ENCODE measurements at regions not wholly inside any gene's neighbourhood (a gene's known extent, or its start where the extent isn't known, plus 50 kb on each side); places are given as distances from the start of the nearest gene placed in this dataset.

GRCh38 chr1:238023137-238023536, 132.4 kb upstream of the ZP4 start:
- no peak for DNase-seq (ENCODE audit: low spot score)
- no peak for TF ChIP-seq CTCF (IDR thresholded peaks at IDR 0.05; ENCODE audit: extremely low read depth, insufficient read depth, missing control alignments)
- in situ Hi-C loops (cut with MboI; ENCODE audit: low pct_unique_long_range_greater_than_20kb, low sequenced_read_pairs, unreplicated experiment) = no loop called here

DNA sequence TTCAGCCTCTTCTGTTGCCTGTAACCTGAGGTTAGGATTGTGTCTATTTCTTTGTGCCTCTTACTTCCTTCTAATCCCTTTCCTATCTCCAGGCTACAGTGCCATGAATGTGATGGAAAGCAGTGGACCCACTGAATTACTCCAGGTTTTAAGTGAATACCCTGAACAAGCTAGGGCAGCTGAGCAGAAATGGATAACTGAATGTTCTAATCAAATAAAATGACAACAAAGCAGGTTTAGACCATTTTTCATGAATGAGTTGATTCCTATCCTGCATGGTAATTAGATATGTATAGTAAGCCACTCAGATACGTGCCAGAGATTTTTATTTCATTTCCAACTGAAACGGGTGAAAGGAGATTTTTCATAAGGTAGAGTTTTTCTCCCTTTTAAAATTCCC, 127.5 kb upstream of the ZP4 start:
- no peak for TF ChIP-seq CTCF (IDR thresholded peaks at IDR 0.05; ENCODE audit: extremely low read depth, insufficient read depth, missing control alignments)
- no peak for DNase-seq (ENCODE audit: low spot score)
- in situ Hi-C loops (cut with MboI; ENCODE audit: low pct_unique_long_range_greater_than_20kb, low sequenced_read_pairs, unreplicated experiment) = no loop called here

GRCh38 chr1:238006779-238007178, 116.1 kb upstream of the ZP4 start:
- in situ Hi-C loops (cut with MboI; ENCODE audit: low pct_unique_long_range_greater_than_20kb, low sequenced_read_pairs, unreplicated experiment) = no loop called here
- TF ChIP-seq CTCF (IDR thresholded peaks at IDR 0.05; ENCODE audit: extremely low read depth, insufficient read depth, missing control alignments) = no peak
- DNase-seq (ENCODE audit: low spot score) = no peak

DNA sequence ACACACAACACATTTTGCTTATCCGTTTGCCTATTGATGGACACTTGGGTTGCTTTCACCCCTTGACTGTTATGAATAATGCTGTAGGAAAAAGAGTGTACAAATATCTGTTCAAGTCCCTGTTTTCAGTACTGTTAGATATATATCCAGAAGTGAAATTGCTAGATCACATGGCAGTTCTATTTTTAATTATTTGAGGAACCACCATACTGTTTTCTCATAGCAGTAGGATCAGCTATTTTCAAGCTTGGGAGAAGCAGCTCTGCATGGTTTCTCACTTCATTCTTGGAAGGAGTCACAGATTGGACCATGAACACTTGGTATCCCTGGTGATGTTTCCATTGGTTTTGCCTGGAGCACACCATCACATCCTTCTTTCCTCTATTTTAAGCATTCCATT, 114.4 kb upstream of the ZP4 start:
- no peak for DNase-seq (ENCODE audit: low spot score)
- in situ Hi-C loops (cut with MboI; ENCODE audit: low pct_unique_long_range_greater_than_20kb, low sequenced_read_pairs, unreplicated experiment) = no loop called here
- TF ChIP-seq CTCF (IDR thresholded peaks at IDR 0.05; ENCODE audit: extremely low read depth, insufficient read depth, missing control alignments) = no peak

- no peak for TF ChIP-seq CTCF (IDR thresholded peaks at IDR 0.05; ENCODE audit: extremely low read depth, insufficient read depth, missing control alignments)
- in situ Hi-C loops (cut with MboI; ENCODE audit: low pct_unique_long_range_greater_than_20kb, low sequenced_read_pairs, unreplicated experiment) = no loop called here
- DNase-seq (ENCODE audit: low spot score) = no peak
Measured at GRCh38 chr1:238001818-238002217, 111.1 kb upstream of the ZP4 start.

- no peak for TF ChIP-seq CTCF (IDR thresholded peaks at IDR 0.05; ENCODE audit: extremely low read depth, insufficient read depth, missing control alignments)
- no peak for DNase-seq (ENCODE audit: low spot score)
- in situ Hi-C loops (cut with MboI; ENCODE audit: low pct_unique_long_range_greater_than_20kb, low sequenced_read_pairs, unreplicated experiment) = no loop called here
Measured at GRCh38 chr1:237999426-238000052, 108.8 kb upstream of the ZP4 start.

GRCh38 chr1:237998581-237998980, 107.9 kb upstream of the ZP4 start:
- in situ Hi-C loops (cut with MboI; ENCODE audit: low pct_unique_long_range_greater_than_20kb, low sequenced_read_pairs, unreplicated experiment) = no loop called here
- TF ChIP-seq CTCF (IDR thresholded peaks at IDR 0.05; ENCODE audit: extremely low read depth, insufficient read depth, missing control alignments) = no peak
- no peak for DNase-seq (ENCODE audit: low spot score)
